ENCODE measurements at regions not wholly inside any gene's neighbourhood (a gene's known extent, or its start where the extent isn't known, plus 50 kb on each side); places are given as distances from the start of the nearest gene placed in this dataset.

DNA sequence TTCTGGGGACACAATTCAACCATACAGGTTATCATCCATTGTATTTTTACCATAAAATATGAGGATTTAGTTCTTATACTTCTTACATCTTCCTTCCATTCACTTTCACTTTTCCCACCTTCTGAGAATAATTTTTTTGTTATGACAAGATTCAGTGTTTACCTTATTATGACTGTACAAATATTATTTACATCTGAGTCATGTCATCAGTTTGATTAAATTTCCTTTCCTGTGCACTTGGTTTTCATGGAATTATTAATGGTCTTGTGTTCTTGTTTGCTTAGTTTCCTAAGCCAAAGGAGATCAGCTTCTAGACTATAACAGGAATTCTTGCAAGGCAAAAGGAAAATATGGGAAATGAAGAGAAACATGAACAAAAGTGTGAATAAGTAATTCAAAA is 366.5 kb downstream of the TMEM38B start:
- no peak for TF ChIP-seq CTCF (IDR thresholded peaks at IDR 0.05; ENCODE audit: low read depth, low read length)
- no peak overlapping the region for H3K4me3 ChIP-seq (ENCODE audit: low read depth, low read length)

DNA sequence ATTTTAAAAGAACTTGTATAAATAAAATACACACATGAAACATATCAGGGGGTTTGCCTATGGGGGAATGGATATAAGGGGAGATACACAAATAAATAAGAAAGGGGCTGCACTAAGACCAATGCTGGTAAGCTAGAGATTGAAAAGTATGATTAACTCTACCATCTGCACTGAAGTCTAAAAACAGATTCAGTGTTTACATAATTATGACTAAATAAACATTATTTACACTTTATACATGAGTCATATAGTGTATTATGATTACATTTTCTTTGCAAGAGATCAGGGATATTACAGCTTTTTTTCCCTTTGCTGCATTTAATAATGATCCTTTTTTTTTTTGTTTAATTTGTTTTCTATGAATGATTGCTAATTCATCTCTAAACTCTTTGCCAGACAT is 367.9 kb downstream of the TMEM38B start:
- no peak overlapping the region for H3K4me3 ChIP-seq (ENCODE audit: low read depth, low read length)
- no peak for TF ChIP-seq CTCF (IDR thresholded peaks at IDR 0.05; ENCODE audit: low read depth, low read length)

GRCh38 chr9:106065136-106065535 is 370.8 kb downstream of the TMEM38B start:
- no peak for TF ChIP-seq CTCF (IDR thresholded peaks at IDR 0.05; ENCODE audit: low read depth, low read length)
- H3K4me3 ChIP-seq (ENCODE audit: low read depth, low read length): no peak overlapping the region

- TF ChIP-seq CTCF (IDR thresholded peaks at IDR 0.05; ENCODE audit: low read depth, low read length): no peak
- no peak overlapping the region for H3K4me3 ChIP-seq (ENCODE audit: low read depth, low read length)
These were observed 371.4 kb downstream of the TMEM38B start for GRCh38 chr9:106065579-106066214.

DNA sequence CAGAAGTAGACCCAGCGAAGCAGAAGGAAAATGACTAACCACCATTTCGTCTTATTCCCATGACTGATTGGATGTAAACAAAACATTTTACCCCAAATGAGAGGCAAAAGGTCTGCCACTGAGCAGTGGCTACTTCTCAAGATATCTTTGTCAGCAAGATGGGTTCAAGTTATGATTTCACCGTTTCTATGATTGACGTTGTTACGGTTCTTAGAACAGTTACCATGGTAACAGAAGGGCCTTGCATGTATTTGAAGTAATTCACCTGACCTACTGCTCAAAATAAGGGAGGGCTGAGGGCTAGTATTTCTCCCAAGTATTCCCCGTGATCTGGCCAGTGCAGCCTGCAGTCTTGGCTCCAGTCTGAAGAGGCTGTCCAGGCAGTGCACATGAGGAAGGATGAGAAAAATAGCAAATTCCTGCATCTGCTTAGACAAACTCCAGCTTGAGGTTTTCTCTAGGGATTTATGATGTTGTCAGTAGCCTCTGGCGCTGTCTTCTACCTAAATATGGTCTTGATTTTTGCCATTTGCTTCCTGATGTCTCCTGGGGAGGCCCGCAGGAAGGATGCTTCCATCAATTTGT is 372.7 kb downstream of the TMEM38B start:
- TF ChIP-seq CTCF (IDR thresholded peaks at IDR 0.05; ENCODE audit: low read depth, low read length): no peak

GRCh38 chr9:106069241-106069640 is 374.9 kb downstream of the TMEM38B start:
- TF ChIP-seq CTCF (IDR thresholded peaks at IDR 0.05; ENCODE audit: low read depth, low read length): no peak
- H3K4me3 ChIP-seq (ENCODE audit: low read depth, low read length): no peak overlapping the region

More for the DNA sequence above, 372.7 kb downstream of the TMEM38B start:
- H3K4me3 ChIP-seq (ENCODE audit: low read depth, low read length): no peak overlapping the region

DNA sequence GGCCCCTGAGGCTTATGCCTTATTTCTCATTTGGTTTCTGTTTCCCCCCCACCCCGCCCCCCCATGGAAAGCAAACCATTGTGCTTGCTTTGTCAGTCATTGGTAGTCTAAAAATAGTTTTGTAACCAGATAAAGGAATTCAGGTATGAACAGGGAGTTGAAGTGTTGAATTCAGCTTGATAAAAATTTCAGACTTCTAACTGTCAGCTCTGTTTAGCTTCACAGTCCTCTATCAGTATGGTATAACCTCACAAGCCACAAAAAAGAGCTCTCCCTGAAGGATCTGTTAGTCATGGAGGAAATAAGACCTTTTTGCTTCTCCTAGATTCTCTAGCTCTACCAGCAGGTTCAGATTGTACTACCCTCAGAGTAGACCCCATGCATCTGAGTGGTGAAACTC is 378.1 kb downstream of the TMEM38B start:
- TF ChIP-seq CTCF (IDR thresholded peaks at IDR 0.05; ENCODE audit: low read depth, low read length): no peak

More for the DNA sequence above, 378.1 kb downstream of the TMEM38B start:
- no peak overlapping the region for H3K4me3 ChIP-seq (ENCODE audit: low read depth, low read length)

Measured in WI38 (cell line).